ENCODE measurements at regions not wholly inside any gene's neighbourhood (a gene's known extent, or its start where the extent isn't known, plus 50 kb on each side); places are given as distances from the start of the nearest gene placed in this dataset.

GRCh38 chr12:20245491-20245890 is 122.8 kb upstream of the PDE3A start:
- H3K79me2 ChIP-seq (ENCODE audit: insufficient read depth, low read depth, low read length): no peaks in the 10 kb centered on the region
- TF ChIP-seq CTCF (conservative IDR thresholded peaks at IDR 0.05; ENCODE audit: low read length) (no peak), EZH2phosphoT487 (IDR thresholded peaks at IDR 0.05; ENCODE audit: borderline replicate concordance, low read depth, low read length) (no peak)
- no peaks in the 10 kb centered on the region for H3K9me2 ChIP-seq (ENCODE audit: insufficient read depth, low read length)
- ChIA-PET POLR2A (interaction anchor here (0.6 to 0.8 kb wide), 2 partner anchors 15 to 187 kb away, joined by 3 read pairs; no protein-coding TSS in a partner anchor), CTCF (ENCODE audit: unreplicated experiment) (no interaction called here)
- DNase-seq (ENCODE audit: low spot score): no peak
- H4K20me1 ChIP-seq (ENCODE audit: insufficient read depth, low read length): no peaks in the 10 kb centered on the region
- no peaks in the 10 kb centered on the region for H3K9me3 ChIP-seq (ENCODE audit: low read length)
- no peaks in the 10 kb centered on the region for H3K4me1 ChIP-seq (ENCODE audit: insufficient read depth, low read length, poor library complexity, severe bottlenecking)
- no peak overlapping the region for H3K4me3 ChIP-seq (ENCODE audit: low read depth, low read length, poor library complexity, severe bottlenecking)
- H3K4me2 ChIP-seq (ENCODE audit: low read length): no peak overlapping the region
- H2AFZ ChIP-seq (ENCODE audit: low read length): no peak overlapping the region
- no TSS peak for BruUV-seq (replicated peaks)
- intact Hi-C loops (cut with micrococcal nuclease; ENCODE audit: unreplicated experiment): no loop called here
- H3K36me3 ChIP-seq (ENCODE audit: insufficient read depth, low read length): no peaks in the 10 kb centered on the region
- no peak overlapping the region for H3K27ac ChIP-seq (ENCODE audit: low read depth, low read length, poor library complexity, severe bottlenecking)

- CTCF ChIA-PET (ENCODE audit: unreplicated experiment): no interaction called here
These were observed 119.7 kb upstream of the PDE3A start for GRCh38 chr12:20248646-20249045.

More at GRCh38 chr12:20248646-20249045, 119.7 kb upstream of the PDE3A start:
- Histone ChIP-seq H3K9me3 (ENCODE audit: low read length) (no peaks in the 10 kb centered on the region), H3K27ac (ENCODE audit: low read depth, low read length, poor library complexity, severe bottlenecking) (no peak overlapping the region), H3K9me2 (ENCODE audit: insufficient read depth, low read length) (no peaks in the 10 kb centered on the region), H3K4me2 (ENCODE audit: low read length) (no peak overlapping the region), H2AFZ (ENCODE audit: low read length) (no peak overlapping the region), H3K4me1 (ENCODE audit: insufficient read depth, low read length, poor library complexity, severe bottlenecking) (no peaks in the 10 kb centered on the region), H3K36me3 (ENCODE audit: insufficient read depth, low read length) (no peaks in the 10 kb centered on the region), H3K4me3 (ENCODE audit: low read depth, low read length, poor library complexity, severe bottlenecking) (no peak overlapping the region), H4K20me1 (ENCODE audit: insufficient read depth, low read length) (no peaks in the 10 kb centered on the region), H3K79me2 (ENCODE audit: insufficient read depth, low read depth, low read length) (no peaks in the 10 kb centered on the region)
- no peak for TF ChIP-seq CTCF (conservative IDR thresholded peaks at IDR 0.05; ENCODE audit: low read length)
- no peak for TF ChIP-seq EZH2phosphoT487 (IDR thresholded peaks at IDR 0.05; ENCODE audit: borderline replicate concordance, low read depth, low read length)
- no TSS peak for BruUV-seq (replicated peaks)
- DNase-seq (ENCODE audit: low spot score): no peak
- POLR2A ChIA-PET: no interaction called here
- intact Hi-C loops (cut with micrococcal nuclease; ENCODE audit: unreplicated experiment): no loop called here
